GM12878 (cell line): ENCODE measurements at regions not wholly inside any gene's neighbourhood (a gene's known extent, or its start where the extent isn't known, plus 50 kb on each side); places are given as distances from the start of the nearest gene placed in this dataset.
A peak's percentile ranks its signal among the peaks of the same experiment; 100 is the strongest.

Source experiments
- ATAC-seq: fragments of 200-7000 bp; cut with Tn5 transposase; 3 replicates; pipeline ENCODE4 v1.9.1; 2020; ENCODE audit warnings: mild to moderate bottlenecking, moderate library complexity
- BruUV-seq: library from RNA; stranded (reverse); fragments of 400-500 nt; replicated peaks from 2 replicates; lab custom pipeline; 2021; lab: Mats Ljungman, UMichigan
- CTCF ChIA-PET: fragments of 300-600 bp; sonication (Branson Sonifier 250); formaldehyde crosslinking; extraction: SDS; loops from one replicate; lab custom pipeline; 2021; ENCODE audit warnings: inconsistent platforms; lab: Yijun Ruan, JAX
- POLR2A ChIA-PET: fragments of 350-600 bp; formaldehyde crosslinking; extraction: SDS; loops from one replicate; lab custom pipeline; 2021; ENCODE audit warnings: inconsistent platforms; lab: Charles Lee
- RAD21 ChIA-PET: fragments of 300-600 bp; sonication (Branson Sonifier 250); formaldehyde crosslinking; loops from one replicate; lab custom pipeline; 2023; ENCODE audit warnings: antibody characterized with exemption; ENCODE audit not compliant: unreplicated experiment; lab: Charles Lee
- SMC1A ChIA-PET: fragments of 300-600 bp; sonication (Branson Sonifier 250); formaldehyde crosslinking; loops from one replicate; lab custom pipeline; 2023; ENCODE audit not compliant: unreplicated experiment, uncharacterized antibody; lab: Charles Lee
- DNase-seq: peaks from one replicate; pipeline ENCODE4 v3.0.0-alpha.2; 2011; ENCODE audit warnings: low read depth, low spot score
- FAIRE-seq: peaks from 3 replicates; lab custom pipeline; 2011; peaks lifted over from hg19 to GRCh38; lab: Jason Lieb, UNC
- H2AFZ ChIP-seq: 2 replicates; pipeline ENCODE4 v1.6.0; 2011; ENCODE audit warnings: low read depth, low read length, control low read depth; ENCODE audit not compliant: control insufficient read depth
- H3K27ac ChIP-seq: 2 replicates; pipeline ENCODE4 v1.5.1; 2011; ENCODE audit warnings: control low read depth; ENCODE audit not compliant: control insufficient read depth, insufficient read depth
- H3K27me3 ChIP-seq, 2 experiments: replicated peaks in 1 of 2; 2 replicates each; pipeline versions ENCODE4 v1.6.0 to v1.6.1; 2011; ENCODE audit warnings: low read length in 1 of 2; ENCODE audit not compliant: control insufficient read depth in 2 of 2, insufficient read depth in 2 of 2
- H3K36me3 ChIP-seq, 2 experiments: 2 replicates each; pipeline ENCODE4 v1.5.1; 2011; ENCODE audit warnings: low read length in 1 of 2; ENCODE audit not compliant: control insufficient read depth in 2 of 2, insufficient read depth in 2 of 2
- H3K4me1 ChIP-seq: 2 replicates; pipeline ENCODE4 v1.6.1; 2011; ENCODE audit warnings: mild to moderate bottlenecking, low read length, moderate library complexity, mixed read lengths; ENCODE audit not compliant: control insufficient read depth, insufficient read depth
- H3K4me2 ChIP-seq: 2 replicates; pipeline ENCODE4 v1.6.0; 2011; ENCODE audit warnings: control low read depth; ENCODE audit not compliant: control insufficient read depth, insufficient read depth
- H3K4me3 ChIP-seq: fragments of 200-600 bp; sonication (generic); 2 replicates; pipeline ENCODE4 v1.5.1; 2016
- H3K79me2 ChIP-seq: 2 replicates; pipeline ENCODE4 v1.6.0; 2011; ENCODE audit warnings: low read length; ENCODE audit not compliant: control insufficient read depth, insufficient read depth
- H3K9ac ChIP-seq: 2 replicates; pipeline ENCODE4 v1.8.0; 2011; ENCODE audit warnings: low read length, control low read depth, mixed read lengths; ENCODE audit not compliant: control insufficient read depth, insufficient read depth
- H3K9me3 ChIP-seq: replicated peaks from 3 replicates; pipeline ENCODE4 v1.5.1; 2011; ENCODE audit warnings: mild to moderate bottlenecking, low read length; ENCODE audit not compliant: control insufficient read depth, insufficient read depth
- H4K20me1 ChIP-seq: 2 replicates; pipeline ENCODE4 v1.6.0; 2011; ENCODE audit not compliant: control insufficient read depth, insufficient read depth
- CBX5 ChIP-seq: sonication (generic); IDR thresholded peaks from 2 replicates; pipeline ENCODE4 v1.6.1; 2016; ENCODE audit warnings: low read depth, moderate library complexity, mild to moderate bottlenecking, inconsistent platforms
- SPI1 ChIP-seq: IDR thresholded peaks from 2 replicates; pipeline ENCODE4 v1.6.1; 2011; ENCODE audit warnings: low read depth, mild to moderate bottlenecking, low read length, moderate library complexity, borderline replicate concordance; ENCODE audit not compliant: insufficient read depth
- ZNF207 ChIP-seq: fragments of 450-650 bp; IDR thresholded peaks from 2 replicates; pipeline ENCODE4 v1.6.1; 2014; ENCODE audit warnings: antibody characterized with exemption, mild to moderate bottlenecking, borderline replicate concordance
- WGBS: methylation state at CpG from one replicate; pipeline ENCODE4 v1.1.6; 2016; ENCODE audit warnings: low lambda C conversion rate; ENCODE audit not compliant: insufficient replicate concordance, insufficient coverage; ENCODE audit errors: missing lambda C conversion rate; 5-methylcytosine and 5-hydroxymethylcytosine counted together
- in situ Hi-C: fragments of 300-500 bp; cut with MboI; formaldehyde crosslinking; loops from 9 replicates; pipeline ENCODE4 v1.14.3; 2018; ENCODE audit warnings: mixed read lengths
- intact Hi-C: fragments of 100-400 bp; cut with micrococcal nuclease; formaldehyde crosslinking; loops from one replicate; pipeline ENCODE4 v1.14.2; 2022; ENCODE audit not compliant: unreplicated experiment
- TF ChIP-seq, protein P1 (sequence below): fragments of 450-650 bp; formaldehyde crosslinking; IDR thresholded peaks from 2 replicates; pipeline ENCODE4 v1.4.0; 2022; ENCODE audit warnings: mild to moderate bottlenecking, moderate library complexity

DNA sequence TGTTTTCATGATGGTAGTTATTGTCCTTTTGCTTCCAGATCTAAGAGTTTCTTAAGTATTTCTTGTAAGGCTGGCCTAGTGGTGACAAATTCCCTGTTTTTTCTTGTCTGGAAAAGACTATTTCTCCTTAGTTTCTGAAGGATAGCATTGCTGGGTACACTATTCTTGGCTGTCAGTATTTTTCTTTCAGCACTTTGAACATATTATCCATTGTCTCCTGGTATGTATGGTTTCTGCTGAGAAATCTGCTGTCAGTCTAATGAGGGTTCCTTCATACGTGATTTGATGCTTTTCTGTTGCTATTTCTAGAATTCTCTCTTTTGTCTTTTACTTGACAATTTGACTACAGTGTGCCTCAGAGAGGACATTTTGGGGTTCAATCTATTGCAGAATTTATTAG, 134.3 kb downstream of the CGGBP1 start:
- no peak for TF ChIP-seq ZNF207
- TF ChIP-seq CBX5, result peak; percentile 75; the same call in 1 of the 2 replicates
- Histone ChIP-seq H3K4me1 (no peaks in the 10 kb centered on the region), H3K79me2 (no peaks in the 10 kb centered on the region), H3K27ac (no peak overlapping the region), H4K20me1 (no peaks in the 10 kb centered on the region), H3K4me2 (no peak overlapping the region), H2AFZ (no peak overlapping the region), H3K9ac (no peak overlapping the region), H3K4me3 (no peak overlapping the region), H3K36me3 (no peaks in the 10 kb centered on the region), H3K27me3 (no peaks in the 10 kb centered on the region), H3K9me3 (no peaks in the 10 kb centered on the region; the same call in 2 of the 3 replicates)
- intact Hi-C loops (no loop called here), in situ Hi-C loops (no loop called here)
- ChIA-PET RAD21 (no interaction called here), SMC1A (interaction anchor here (1.2 kb wide), 1 partner anchor 13 kb away, joined by 3 read pairs; no protein-coding TSS in a partner anchor), CTCF (no interaction called here), POLR2A (no interaction called here)
- DNase-seq (no peak), FAIRE-seq (no peak), ATAC-seq (no peak)
- BruUV-seq, result no TSS peak
- 39% methylated on average over 1 of the region's 1 CpG for WGBS

DNA sequence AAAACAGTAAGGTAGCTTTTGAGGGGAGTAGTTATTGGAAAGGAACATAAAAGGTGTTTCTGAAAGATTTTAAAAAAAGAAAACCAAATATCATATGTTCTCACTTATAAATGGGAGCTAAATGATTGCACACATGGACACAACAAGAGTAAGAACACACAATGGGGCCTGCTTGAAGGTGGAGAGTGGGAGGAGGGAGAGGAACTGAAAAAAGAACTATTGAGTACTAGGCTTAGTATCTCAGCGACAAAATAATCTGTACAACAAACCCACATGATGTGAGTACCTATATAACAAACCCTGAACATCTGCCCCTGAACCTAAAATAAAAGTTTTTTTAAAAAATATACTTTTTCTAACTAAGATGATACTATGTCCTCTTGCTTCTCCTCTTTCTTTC, 138.3 kb downstream of the CGGBP1 start:
- no peaks in the 10 kb centered on the region; the same call in 2 of the 3 replicates for H3K9me3 ChIP-seq
- no peak overlapping the region for H3K4me2 ChIP-seq
- FAIRE-seq (no peak), DNase-seq (no peak), ATAC-seq (no peak)
- in situ Hi-C loops, result no loop called here
- H3K4me3 ChIP-seq, result no peak overlapping the region
- 8% methylated on average over 1 of the region's 1 CpG for WGBS
- H3K27me3 ChIP-seq, result no peaks in the 10 kb centered on the region
- H2AFZ ChIP-seq, result no peak overlapping the region
- TF ChIP-seq, protein P1, sequence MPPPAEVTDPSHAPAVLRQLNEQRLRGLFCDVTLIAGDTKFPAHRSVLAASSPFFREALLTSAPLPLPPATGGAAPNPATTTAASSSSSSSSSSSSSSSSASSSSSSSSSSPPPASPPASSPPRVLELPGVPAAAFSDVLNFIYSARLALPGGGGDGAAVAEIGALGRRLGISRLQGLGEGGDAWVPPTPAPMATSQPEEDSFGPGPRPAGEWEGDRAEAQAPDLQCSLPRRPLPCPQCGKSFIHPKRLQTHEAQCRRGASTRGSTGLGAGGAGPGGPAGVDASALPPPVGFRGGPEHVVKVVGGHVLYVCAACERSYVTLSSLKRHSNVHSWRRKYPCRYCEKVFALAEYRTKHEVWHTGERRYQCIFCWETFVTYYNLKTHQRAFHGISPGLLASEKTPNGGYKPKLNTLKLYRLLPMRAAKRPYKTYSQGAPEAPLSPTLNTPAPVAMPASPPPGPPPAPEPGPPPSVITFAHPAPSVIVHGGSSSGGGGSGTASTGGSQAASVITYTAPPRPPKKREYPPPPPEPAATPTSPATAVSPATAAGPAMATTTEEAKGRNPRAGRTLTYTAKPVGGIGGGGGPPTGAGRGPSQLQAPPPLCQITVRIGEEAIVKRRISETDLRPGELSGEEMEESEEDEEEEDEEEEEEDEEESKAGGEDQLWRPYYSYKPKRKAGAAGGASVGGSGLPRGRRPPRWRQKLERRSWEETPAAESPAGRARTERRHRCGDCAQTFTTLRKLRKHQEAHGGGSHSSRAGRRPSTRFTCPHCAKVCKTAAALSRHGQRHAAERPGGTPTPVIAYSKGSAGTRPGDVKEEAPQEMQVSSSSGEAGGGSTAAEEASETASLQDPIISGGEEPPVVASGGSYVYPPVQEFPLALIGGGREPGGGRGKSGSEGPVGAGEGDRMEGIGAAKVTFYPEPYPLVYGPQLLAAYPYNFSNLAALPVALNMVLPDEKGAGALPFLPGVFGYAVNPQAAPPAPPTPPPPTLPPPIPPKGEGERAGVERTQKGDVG (CRISPR knock-in tag), result no peak
- TF ChIP-seq SPI1, result peak; percentile 41; the same call in 1 of the 2 replicates
- H3K4me1 ChIP-seq, result no peaks in the 10 kb centered on the region
- SMC1A ChIA-PET, result no interaction called here
- intact Hi-C loops, result no loop called here
- H3K36me3 ChIP-seq, result no peaks in the 10 kb centered on the region
- H3K27ac ChIP-seq, result no peak overlapping the region
- no peaks in the 10 kb centered on the region for H3K79me2 ChIP-seq
- no peaks in the 10 kb centered on the region for H4K20me1 ChIP-seq
- no peak overlapping the region for H3K9ac ChIP-seq
- BruUV-seq, result no TSS peak
- RAD21 ChIA-PET, result no interaction called here
- CTCF ChIA-PET, result no interaction called here
- POLR2A ChIA-PET, result no interaction called here
